Natural killer cell (primary cell): ENCODE measurements at regions not wholly inside any gene's neighbourhood (a gene's known extent, or its start where the extent isn't known, plus 50 kb on each side); places are given as distances from the start of the nearest gene placed in this dataset.

Experiments used
- ATAC-seq, 3 donors: fragments of 150-1000 bp in 2 of 3; fragments of 200-7000 bp in 1 of 3; cut with Tn5 transposase; 1 replicate in 1 of 3; 2 replicates in 2 of 3; pipeline ENCODE4 v1.10.0; 2021; ENCODE audit warnings: mild to moderate bottlenecking in 2 of 3, moderate library complexity in 2 of 3
- DNase-seq, 2 donors: peaks; one replicate each; pipeline versions ENCODE4 v3.0.0 to v3.0.0-alpha.2; 2013 to 2021; ENCODE audit warnings: mixed read lengths in 1 of 2
- H3K27ac ChIP-seq: one replicate; pipeline ENCODE4 v1.5.1; 2013; ENCODE audit warnings: mild to moderate bottlenecking, low read length
- H3K27me3 ChIP-seq: one replicate; pipeline ENCODE4 v1.6.1; 2013; ENCODE audit warnings: low read length; ENCODE audit not compliant: control insufficient read depth, insufficient read depth
- H3K36me3 ChIP-seq: one replicate; pipeline ENCODE4 v1.6.1; 2013; ENCODE audit warnings: low read length; ENCODE audit not compliant: control insufficient read depth, insufficient read depth
- H3K4me1 ChIP-seq: one replicate; pipeline ENCODE4 v1.6.1; 2013; ENCODE audit warnings: low read length; ENCODE audit not compliant: control insufficient read depth, insufficient read depth
- H3K4me3 ChIP-seq: one replicate; pipeline ENCODE4 v1.5.1; 2013; ENCODE audit warnings: low read length
- H3K9me3 ChIP-seq: one replicate; pipeline ENCODE4 v1.6.1; 2013; ENCODE audit warnings: low read length; ENCODE audit not compliant: control insufficient read depth, insufficient read depth
- H3K27ac Mint-ChIP-seq, 2 donors: one replicate each; pipeline ENCODE4 v1.8.0; 2022; ENCODE audit warnings: mild to moderate bottlenecking in 2 of 2, mixed read lengths in 2 of 2, moderate library complexity in 1 of 2
- H3K27me3 Mint-ChIP-seq, 2 donors: one replicate each; pipeline ENCODE4 v1.8.0; 2022; ENCODE audit warnings: low read depth in 2 of 2, mixed read lengths in 2 of 2
- H3K36me3 Mint-ChIP-seq: one replicate; pipeline ENCODE4 v1.8.0; 2022; ENCODE audit warnings: mixed read lengths
- H3K4me1 Mint-ChIP-seq, 2 donors: one replicate each; pipeline ENCODE4 v1.8.0; 2022; ENCODE audit warnings: mixed read lengths in 2 of 2
- H3K4me3 Mint-ChIP-seq: one replicate; pipeline ENCODE4 v1.8.0; 2022; ENCODE audit warnings: mild to moderate bottlenecking, moderate library complexity, mixed read lengths
- H3K9me3 Mint-ChIP-seq, 2 donors: one replicate each; pipeline ENCODE4 v1.8.0; 2022; ENCODE audit warnings: mixed read lengths in 2 of 2
- CTCF ChIP-seq: fragments of 200-600 bp; IDR thresholded peaks from one replicate; pipeline ENCODE4 v1.8.0; 2022; ENCODE audit warnings: antibody characterized with exemption
- WGBS: methylation state at CpG from one replicate; pipeline ENCODE4 v1.1.7; 2013; ENCODE audit warnings: missing lambda C conversion rate; ENCODE audit not compliant: insufficient coverage; 5-methylcytosine and 5-hydroxymethylcytosine counted together
- intact Hi-C: fragments of 100-400 bp; cut with micrococcal nuclease; formaldehyde crosslinking; loops from one replicate; pipeline ENCODE4 v1.14.2; 2022

- Mint-ChIP-seq H3K9me3 (peaks cover 0 to 3% of the 10 kb centered on the region in 2 donors), H3K36me3 (no peaks in the 10 kb centered on the region), H3K4me1 (no peaks in the 10 kb centered on the region), H3K27ac (no peak overlapping the region), H3K4me3 (no peak overlapping the region), H3K27me3 (peaks cover 10 to 18% of the 10 kb centered on the region in 2 donors)
- no peaks in the 10 kb centered on the region for H3K4me1 ChIP-seq
- H3K9me3 ChIP-seq = no peaks in the 10 kb centered on the region
- ATAC-seq = no peak
- no peak overlapping the region for H3K4me3 ChIP-seq
- WGBS = 14% methylated on average over 1 of the region's 1 CpG
- no peaks in the 10 kb centered on the region for H3K27me3 ChIP-seq
- H3K36me3 ChIP-seq = no peaks in the 10 kb centered on the region
- no peak for TF ChIP-seq CTCF
- DNase-seq = no peak
- H3K27ac ChIP-seq = no peak overlapping the region
- intact Hi-C loops = no loop called here
Observed at GRCh38 chr22:33202455-33202854, 144.3 kb upstream of the SYN3 start.

- no peak for TF ChIP-seq CTCF
- Mint-ChIP-seq H3K4me3 (no peak overlapping the region), H3K27me3 (peaks cover 7 to 9% of the 10 kb centered on the region in 2 donors), H3K4me1 (no peaks in the 10 kb centered on the region), H3K36me3 (no peaks in the 10 kb centered on the region), H3K9me3 (no peaks in the 10 kb centered on the region), H3K27ac (no peak overlapping the region)
- H3K4me3 ChIP-seq = no peak overlapping the region
- DNase-seq = no peak
- H3K27me3 ChIP-seq = no peaks in the 10 kb centered on the region
- H3K36me3 ChIP-seq = no peaks in the 10 kb centered on the region
- H3K9me3 ChIP-seq = no peaks in the 10 kb centered on the region
- intact Hi-C loops = no loop called here
- no peak for ATAC-seq
- no peaks in the 10 kb centered on the region for H3K4me1 ChIP-seq
- H3K27ac ChIP-seq = no peak overlapping the region
- 80% methylated on average over 2 of the region's 3 CpGs for WGBS
Observed at GRCh38 chr22:33194529-33195077, 136.4 kb upstream of the SYN3 start.

- Histone ChIP-seq H3K4me1 (no peaks in the 10 kb centered on the region), H3K4me3 (no peak overlapping the region), H3K27me3 (no peaks in the 10 kb centered on the region), H3K9me3 (no peaks in the 10 kb centered on the region), H3K27ac (no peak overlapping the region), H3K36me3 (no peaks in the 10 kb centered on the region)
- Mint-ChIP-seq H3K9me3 (no peaks in the 10 kb centered on the region), H3K4me3 (no peak overlapping the region), H3K27me3 (peaks cover 9 to 10% of the 10 kb centered on the region in 2 donors), H3K27ac (no peak overlapping the region), H3K4me1 (no peaks in the 10 kb centered on the region), H3K36me3 (no peaks in the 10 kb centered on the region)
- no peak for ATAC-seq
- intact Hi-C loops = no loop called here
- TF ChIP-seq CTCF = no peak
- DNase-seq = no peak
- no CpG with 5 or more reads among the region's 2 CpGs for WGBS
Observed at GRCh38 chr22:33192156-33192555, 134.0 kb upstream of the SYN3 start.

GRCh38 chr22:33188326-33188725 is 130.1 kb upstream of the SYN3 start:
- H3K9me3 Mint-ChIP-seq = no peaks in the 10 kb centered on the region
- no peak overlapping the region for H3K4me3 Mint-ChIP-seq
- Histone ChIP-seq H3K27me3 (no peaks in the 10 kb centered on the region), H3K4me1 (no peaks in the 10 kb centered on the region), H3K4me3 (no peak overlapping the region), H3K36me3 (no peaks in the 10 kb centered on the region), H3K9me3 (no peaks in the 10 kb centered on the region), H3K27ac (no peak overlapping the region)
- DNase-seq (no peak), ATAC-seq (no peak)
- H3K27me3 Mint-ChIP-seq = peaks cover 9 to 11% of the 10 kb centered on the region in 2 donors
- no peak for TF ChIP-seq CTCF
- H3K27ac Mint-ChIP-seq = no peak overlapping the region
- H3K4me1 Mint-ChIP-seq = no peaks in the 10 kb centered on the region
- 74% methylated on average over 2 of the region's 2 CpGs for WGBS
- no peaks in the 10 kb centered on the region for H3K36me3 Mint-ChIP-seq
- intact Hi-C loops = no loop called here
